ENCODE measurements at regions not wholly inside any gene's neighbourhood (a gene's known extent, or its start where the extent isn't known, plus 50 kb on each side); places are given as distances from the start of the nearest gene placed in this dataset.

DNA sequence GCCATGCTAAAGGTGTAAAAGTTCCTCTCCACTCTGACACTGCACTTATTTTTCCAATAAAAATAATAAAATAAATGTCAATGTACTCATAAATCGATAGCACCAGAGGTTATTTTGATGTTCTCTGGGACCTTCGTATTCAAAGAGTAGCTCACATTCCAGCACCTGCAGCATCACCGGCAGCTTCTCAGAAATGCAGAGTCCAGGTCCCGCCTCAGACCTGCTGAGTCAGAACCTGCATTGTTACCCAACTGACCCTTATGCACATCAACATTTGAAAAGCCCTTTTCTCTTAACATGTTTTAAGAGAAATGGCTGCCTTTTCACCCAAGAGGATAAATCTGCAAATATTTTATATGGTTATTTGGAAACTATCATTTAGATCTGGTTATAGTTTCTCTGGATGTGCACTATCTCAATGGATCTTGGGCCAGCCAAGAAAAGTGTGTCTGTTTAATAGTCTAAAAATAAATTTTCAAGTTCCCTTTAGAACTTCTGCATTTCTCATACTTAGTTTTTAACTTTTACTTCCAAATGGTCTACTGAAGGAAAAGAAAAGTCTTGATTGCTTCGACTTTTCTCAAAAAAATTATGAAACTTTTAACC, 216.2 kb upstream of the PRDM1 start:
- H3K36me3 ChIP-seq (ENCODE audit: low read length), result no peaks in the 10 kb centered on the region
- H3K9ac ChIP-seq (ENCODE audit: low read length), result no peak overlapping the region
- no peaks in the 10 kb centered on the region for H3K27me3 ChIP-seq (ENCODE audit: low read length)
- no peaks in the 10 kb centered on the region for H3K9me2 ChIP-seq (replicated peaks; ENCODE audit: insufficient read depth, low read length)
- H3F3A ChIP-seq (ENCODE audit: insufficient read depth), result no peaks in the 10 kb centered on the region
- no peaks in the 10 kb centered on the region for H3K9me3 ChIP-seq (ENCODE audit: insufficient read depth, low read length)
- H3K4me3 ChIP-seq (ENCODE audit: insufficient read depth, low read length, poor library complexity, severe bottlenecking), result no peak overlapping the region
- TF ChIP-seq, protein P1, sequence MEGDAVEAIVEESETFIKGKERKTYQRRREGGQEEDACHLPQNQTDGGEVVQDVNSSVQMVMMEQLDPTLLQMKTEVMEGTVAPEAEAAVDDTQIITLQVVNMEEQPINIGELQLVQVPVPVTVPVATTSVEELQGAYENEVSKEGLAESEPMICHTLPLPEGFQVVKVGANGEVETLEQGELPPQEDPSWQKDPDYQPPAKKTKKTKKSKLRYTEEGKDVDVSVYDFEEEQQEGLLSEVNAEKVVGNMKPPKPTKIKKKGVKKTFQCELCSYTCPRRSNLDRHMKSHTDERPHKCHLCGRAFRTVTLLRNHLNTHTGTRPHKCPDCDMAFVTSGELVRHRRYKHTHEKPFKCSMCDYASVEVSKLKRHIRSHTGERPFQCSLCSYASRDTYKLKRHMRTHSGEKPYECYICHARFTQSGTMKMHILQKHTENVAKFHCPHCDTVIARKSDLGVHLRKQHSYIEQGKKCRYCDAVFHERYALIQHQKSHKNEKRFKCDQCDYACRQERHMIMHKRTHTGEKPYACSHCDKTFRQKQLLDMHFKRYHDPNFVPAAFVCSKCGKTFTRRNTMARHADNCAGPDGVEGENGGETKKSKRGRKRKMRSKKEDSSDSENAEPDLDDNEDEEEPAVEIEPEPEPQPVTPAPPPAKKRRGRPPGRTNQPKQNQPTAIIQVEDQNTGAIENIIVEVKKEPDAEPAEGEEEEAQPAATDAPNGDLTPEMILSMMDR (IDR thresholded peaks at IDR 0.05; ENCODE audit: insufficient read depth, low read length, poor library complexity, severe bottlenecking), result no peak
- TF ChIP-seq EZH2phosphoT487 (conservative IDR thresholded peaks at IDR 0.05; ENCODE audit: low read length), result no peak
- H3K27ac ChIP-seq (ENCODE audit: low read depth, low read length), result no peak overlapping the region
- H3K79me2 ChIP-seq (ENCODE audit: insufficient read depth, low read length), result no peaks in the 10 kb centered on the region
- no peak overlapping the region for H3K4me2 ChIP-seq (ENCODE audit: low read depth, low read length, poor library complexity, severe bottlenecking)
- no peak overlapping the region for H2AFZ ChIP-seq (ENCODE audit: low read depth, low read length, severe bottlenecking)
- H4K20me1 ChIP-seq (ENCODE audit: low read depth, low read length), result no peaks in the 10 kb centered on the region

DNA sequence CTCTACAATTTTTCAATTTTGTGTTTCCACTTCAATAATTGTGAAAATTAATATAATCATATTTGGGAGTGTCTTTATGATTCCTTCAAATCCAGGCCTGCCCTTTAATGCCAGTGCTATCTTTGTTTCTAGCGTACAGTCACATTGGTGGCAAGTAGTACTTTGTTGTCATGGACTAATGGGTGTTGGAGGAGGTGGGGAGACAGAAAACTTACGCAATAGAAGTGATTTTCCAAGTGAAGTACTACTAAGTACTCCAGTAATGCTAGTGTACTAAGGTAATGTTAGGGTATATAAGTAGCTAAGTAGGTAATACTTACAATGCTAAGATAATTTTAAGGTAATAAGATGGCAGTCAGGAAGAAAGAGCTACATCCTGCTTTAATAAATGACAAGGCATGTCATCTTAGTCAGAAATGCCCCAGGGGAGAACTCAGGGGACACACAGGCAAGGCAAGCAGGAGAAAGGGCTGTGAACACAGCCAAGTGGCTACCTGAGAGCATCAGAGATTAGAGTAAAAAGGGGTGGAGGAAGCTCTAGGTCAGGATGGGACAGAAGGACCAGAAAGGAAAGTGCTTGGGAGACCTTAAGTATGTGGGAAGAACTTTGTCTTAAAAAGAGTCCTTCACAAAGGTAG, 217.2 kb upstream of the PRDM1 start:
- no peaks in the 10 kb centered on the region for H3K9me2 ChIP-seq (replicated peaks; ENCODE audit: insufficient read depth, low read length)
- H3K9ac ChIP-seq (ENCODE audit: low read length), result no peak overlapping the region
- H3K4me2 ChIP-seq (ENCODE audit: low read depth, low read length, poor library complexity, severe bottlenecking), result no peak overlapping the region
- no peaks in the 10 kb centered on the region for H3K27me3 ChIP-seq (ENCODE audit: low read length)
- no peaks in the 10 kb centered on the region for H3F3A ChIP-seq (ENCODE audit: insufficient read depth)
- no peaks in the 10 kb centered on the region for H3K79me2 ChIP-seq (ENCODE audit: insufficient read depth, low read length)
- H3K9me3 ChIP-seq (ENCODE audit: insufficient read depth, low read length), result no peaks in the 10 kb centered on the region
- no peaks in the 10 kb centered on the region for H3K36me3 ChIP-seq (ENCODE audit: low read length)
- no peak for TF ChIP-seq EZH2phosphoT487 (conservative IDR thresholded peaks at IDR 0.05; ENCODE audit: low read length)
- TF ChIP-seq, protein P1 (IDR thresholded peaks at IDR 0.05; ENCODE audit: insufficient read depth, low read length, poor library complexity, severe bottlenecking), result no peak
- H3K4me3 ChIP-seq (ENCODE audit: insufficient read depth, low read length, poor library complexity, severe bottlenecking), result no peak overlapping the region
- no peaks in the 10 kb centered on the region for H4K20me1 ChIP-seq (ENCODE audit: low read depth, low read length)
- H3K27ac ChIP-seq (ENCODE audit: low read depth, low read length), result no peak overlapping the region
- H2AFZ ChIP-seq (ENCODE audit: low read depth, low read length, severe bottlenecking), result no peak overlapping the region

DNA sequence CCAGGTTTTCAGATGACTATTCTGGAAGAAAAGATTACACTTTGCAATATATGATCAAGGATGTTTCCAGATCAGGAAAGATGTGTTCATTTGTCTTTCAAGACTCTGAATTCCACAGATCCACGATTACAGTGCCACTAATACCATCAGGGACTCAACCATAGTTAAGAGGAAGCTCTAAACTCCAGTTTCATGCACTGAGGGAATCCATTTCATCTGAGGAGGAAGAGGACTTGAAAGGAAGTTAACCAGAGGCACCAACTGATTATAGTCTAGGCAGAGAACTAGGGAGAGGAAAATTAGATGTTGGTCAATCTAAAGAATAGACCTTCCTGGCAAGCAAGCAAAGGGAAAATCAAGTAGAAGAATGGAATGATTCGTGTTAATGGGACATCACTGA, 218.3 kb upstream of the PRDM1 start:
- H4K20me1 ChIP-seq (ENCODE audit: low read depth, low read length), result no peaks in the 10 kb centered on the region
- no peak overlapping the region for H3K4me3 ChIP-seq (ENCODE audit: insufficient read depth, low read length, poor library complexity, severe bottlenecking)
- no peaks in the 10 kb centered on the region for H3K9me3 ChIP-seq (ENCODE audit: insufficient read depth, low read length)
- H3K4me2 ChIP-seq (ENCODE audit: low read depth, low read length, poor library complexity, severe bottlenecking), result no peak overlapping the region
- no peaks in the 10 kb centered on the region for H3K9me2 ChIP-seq (replicated peaks; ENCODE audit: insufficient read depth, low read length)
- no peaks in the 10 kb centered on the region for H3F3A ChIP-seq (ENCODE audit: insufficient read depth)
- H3K27me3 ChIP-seq (ENCODE audit: low read length), result no peaks in the 10 kb centered on the region
- H3K27ac ChIP-seq (ENCODE audit: low read depth, low read length), result no peak overlapping the region
- H3K79me2 ChIP-seq (ENCODE audit: insufficient read depth, low read length), result no peaks in the 10 kb centered on the region
- H2AFZ ChIP-seq (ENCODE audit: low read depth, low read length, severe bottlenecking), result no peak overlapping the region
- TF ChIP-seq, protein P1 (IDR thresholded peaks at IDR 0.05; ENCODE audit: insufficient read depth, low read length, poor library complexity, severe bottlenecking), result no peak
- TF ChIP-seq EZH2phosphoT487 (conservative IDR thresholded peaks at IDR 0.05; ENCODE audit: low read length), result no peak
- no peaks in the 10 kb centered on the region for H3K36me3 ChIP-seq (ENCODE audit: low read length)
- no peak overlapping the region for H3K9ac ChIP-seq (ENCODE audit: low read length)
